HEK293 (cell line): ENCODE measurements at regions not wholly inside any gene's neighbourhood (a gene's known extent, or its start where the extent isn't known, plus 50 kb on each side); places are given as distances from the start of the nearest gene placed in this dataset.

Source experiments
- FEZF1 ChIP-seq: fragments of 450-650 bp; formaldehyde crosslinking; IDR thresholded peaks from 2 replicates; pipeline ENCODE4 v1.5.1; 2016; ENCODE audit warnings: missing biosample characterization, missing genetic modification characterization
- GLI4 ChIP-seq: fragments of 450-650 bp; formaldehyde crosslinking; IDR thresholded peaks from 2 replicates; pipeline ENCODE4 v1.5.1; 2016; ENCODE audit warnings: missing biosample characterization, missing genetic modification characterization
- HOXA7 ChIP-seq: sonication (generic); formaldehyde crosslinking; IDR thresholded peaks from 2 replicates; pipeline ENCODE4 v1.8.1; 2022; ENCODE audit warnings: missing genetic modification reagents, borderline replicate concordance
- SALL2 ChIP-seq: fragments of 450-650 bp; formaldehyde crosslinking; IDR thresholded peaks from 2 replicates; pipeline ENCODE4 v1.5.0; 2017; ENCODE audit warnings: missing biosample characterization, mild to moderate bottlenecking, missing genetic modification characterization, borderline replicate concordance
- TRIM28 ChIP-seq: IDR thresholded peaks from 2 replicates; pipeline ENCODE4 v1.6.1; 2011; ENCODE audit warnings: low read length, control low read depth, borderline replicate concordance
- TSHZ1 ChIP-seq: fragments of 450-650 bp; formaldehyde crosslinking; IDR thresholded peaks from 2 replicates; pipeline ENCODE4 v1.5.1; 2016; ENCODE audit warnings: missing biosample characterization, missing genetic modification characterization, borderline replicate concordance
- ZBTB49 ChIP-seq: fragments of 450-650 bp; formaldehyde crosslinking; IDR thresholded peaks from 2 replicates; pipeline ENCODE4 v1.5.1; 2016; ENCODE audit warnings: missing biosample characterization, missing genetic modification characterization, low read depth
- ZBTB8A ChIP-seq: fragments of 450-650 bp; formaldehyde crosslinking; IDR thresholded peaks from 2 replicates; pipeline ENCODE4 v1.5.1; 2016; ENCODE audit warnings: missing biosample characterization, missing genetic modification characterization
- ZFP37 ChIP-seq: fragments of 450-650 bp; formaldehyde crosslinking; IDR thresholded peaks from 2 replicates; pipeline ENCODE4 v1.5.1; 2016; ENCODE audit warnings: missing biosample characterization, missing genetic modification characterization
- ZFP69B ChIP-seq: fragments of 450-650 bp; formaldehyde crosslinking; IDR thresholded peaks from 2 replicates; pipeline ENCODE4 v1.5.1; 2016; ENCODE audit warnings: missing biosample characterization, missing genetic modification characterization
- ZNF169 ChIP-seq: fragments of 450-650 bp; formaldehyde crosslinking; IDR thresholded peaks from 2 replicates; pipeline ENCODE4 v1.5.1; 2016; ENCODE audit warnings: missing biosample characterization, missing genetic modification characterization
- ZNF223 ChIP-seq: fragments of 450-650 bp; formaldehyde crosslinking; IDR thresholded peaks from 2 replicates; pipeline ENCODE4 v1.5.1; 2016; ENCODE audit warnings: missing biosample characterization, missing genetic modification characterization
- ZNF26 ChIP-seq: fragments of 450-650 bp; formaldehyde crosslinking; IDR thresholded peaks from 2 replicates; pipeline ENCODE4 v1.5.1; 2016; ENCODE audit warnings: missing biosample characterization, missing genetic modification characterization
- ZNF341 ChIP-seq: fragments of 450-650 bp; formaldehyde crosslinking; IDR thresholded peaks from 2 replicates; pipeline ENCODE4; 2016; ENCODE audit warnings: low read depth, missing biosample characterization, missing genetic modification characterization
- ZNF37A ChIP-seq: fragments of 450-650 bp; IDR thresholded peaks from 2 replicates; pipeline ENCODE4 v1.5.1; 2018; ENCODE audit warnings: missing biosample characterization, missing genetic modification characterization
- ZNF416 ChIP-seq: fragments of 450-650 bp; formaldehyde crosslinking; IDR thresholded peaks from 2 replicates; pipeline ENCODE4 v1.5.1; 2016; ENCODE audit warnings: missing biosample characterization, missing genetic modification characterization
- ZNF488 ChIP-seq: fragments of 450-650 bp; formaldehyde crosslinking; IDR thresholded peaks from 2 replicates; pipeline ENCODE4 v1.5.1; 2016; ENCODE audit warnings: missing biosample characterization, missing genetic modification characterization
- ZNF560 ChIP-seq: fragments of 450-650 bp; formaldehyde crosslinking; IDR thresholded peaks from 2 replicates; pipeline ENCODE4 v1.5.1; 2017; ENCODE audit warnings: missing biosample characterization, missing genetic modification characterization, borderline replicate concordance
- ZNF621 ChIP-seq: fragments of 450-650 bp; formaldehyde crosslinking; IDR thresholded peaks from 2 replicates; pipeline ENCODE4 v1.5.1; 2017; ENCODE audit warnings: missing biosample characterization, missing genetic modification characterization
- ZNF623 ChIP-seq: fragments of 450-650 bp; formaldehyde crosslinking; IDR thresholded peaks from 2 replicates; pipeline ENCODE4 v1.5.1; 2016; ENCODE audit warnings: missing biosample characterization, missing genetic modification characterization
- ZNF629 ChIP-seq: fragments of 450-650 bp; formaldehyde crosslinking; IDR thresholded peaks from 2 replicates; pipeline ENCODE4 v1.5.1; 2017; ENCODE audit warnings: missing biosample characterization, missing genetic modification characterization
- ZNF639 ChIP-seq: fragments of 450-650 bp; formaldehyde crosslinking; IDR thresholded peaks from 2 replicates; pipeline ENCODE4 v1.5.1; 2016; ENCODE audit warnings: missing biosample characterization, missing genetic modification characterization
- ZNF660 ChIP-seq: fragments of 450-650 bp; IDR thresholded peaks from 2 replicates; pipeline ENCODE4 v1.5.1; 2018; ENCODE audit warnings: missing biosample characterization, mild to moderate bottlenecking, missing genetic modification characterization
- ZNF692 ChIP-seq: fragments of 450-650 bp; formaldehyde crosslinking; IDR thresholded peaks from 2 replicates; pipeline ENCODE4 v1.5.1; 2016; ENCODE audit warnings: missing biosample characterization, missing genetic modification characterization
- ZNF707 ChIP-seq: fragments of 450-650 bp; formaldehyde crosslinking; IDR thresholded peaks from 2 replicates; pipeline ENCODE4 v1.5.1; 2016; ENCODE audit warnings: missing biosample characterization, missing genetic modification characterization
- ZNF747 ChIP-seq: fragments of 450-650 bp; formaldehyde crosslinking; IDR thresholded peaks from 2 replicates; pipeline ENCODE4 v1.5.1; 2016; ENCODE audit warnings: missing biosample characterization, missing genetic modification characterization
- ZNF791 ChIP-seq: fragments of 450-650 bp; formaldehyde crosslinking; IDR thresholded peaks from 2 replicates; pipeline ENCODE4 v1.5.1; 2016; ENCODE audit warnings: missing biosample characterization, missing genetic modification characterization
- ZNF792 ChIP-seq: fragments of 450-650 bp; formaldehyde crosslinking; IDR thresholded peaks from 2 replicates; pipeline ENCODE4 v1.5.1; 2016; ENCODE audit warnings: missing biosample characterization, missing genetic modification characterization
- ZNF830 ChIP-seq: fragments of 450-650 bp; IDR thresholded peaks from 2 replicates; pipeline ENCODE4 v1.5.0; 2018; ENCODE audit warnings: missing biosample characterization, missing genetic modification characterization, low read depth, mild to moderate bottlenecking, moderate library complexity
- ZSCAN23 ChIP-seq: fragments of 450-650 bp; formaldehyde crosslinking; IDR thresholded peaks from 2 replicates; pipeline ENCODE4 v1.5.1; 2016; ENCODE audit warnings: missing biosample characterization, missing genetic modification characterization
- ZXDB ChIP-seq: fragments of 450-650 bp; formaldehyde crosslinking; IDR thresholded peaks from 2 replicates; pipeline ENCODE4 v1.5.1; 2016; ENCODE audit warnings: missing biosample characterization, missing genetic modification characterization

GRCh38 chr6:26158076-26158580 is 70.9 kb downstream of the HFE start (continued):
- TF ChIP-seq ZNF341 (tag by site-specific recombination) (0 out of 2 replicates have a peak, but pooled peaks have one; percentile 4), GLI4 (tag by site-specific recombination) (no peak), ZNF639 (tag by site-specific recombination) (no peak), ZNF629 (tag by site-specific recombination) (peak; percentile 7; the same call in 1 of the 2 replicates), TSHZ1 (tag by site-specific recombination) (no peak), ZNF416 (tag by site-specific recombination) (no peak), ZNF791 (no peak), ZNF223 (no peak), FEZF1 (tag by site-specific recombination) (no peak), ZXDB (tag by site-specific recombination) (peak; percentile 56; the same call in 1 of the 2 replicates), ZNF707 (no peak), ZNF830 (tag by site-specific recombination) (no peak), ZNF747 (tag by site-specific recombination) (no peak), ZNF488 (tag by site-specific recombination) (no peak), ZSCAN23 (tag by site-specific recombination) (no peak), ZFP69B (tag by site-specific recombination) (no peak; the same call in 1 of the 2 replicates), ZBTB8A (peak; percentile 57), ZNF37A (no peak), SALL2 (tag by site-specific recombination) (no peak), ZNF621 (no peak), ZNF792 (tag by site-specific recombination) (no peak), ZNF623 (tag by site-specific recombination) (peak; percentile 18; the same call in 1 of the 2 replicates), ZNF169 (tag by site-specific recombination) (no peak), ZBTB49 (tag by site-specific recombination) (no peak), ZNF660 (tag by site-specific recombination) (peak; percentile 63; the same call in 1 of the 2 replicates), ZNF26 (tag by site-specific recombination) (no peak), ZNF560 (tag by site-specific recombination) (no peak), ZFP37 (tag by site-specific recombination) (peak; percentile 74; the same call in 1 of the 2 replicates), HOXA7 (CRISPR knock-in tag) (no peak), ZNF692 (tag by site-specific recombination) (0 out of 2 replicates have a peak, but pooled peaks have one; percentile 23), TRIM28 (no peak)
